Hindlimb muscle (tissue), 1 donor: ENCODE measurements at regions not wholly inside any gene's neighbourhood (a gene's known extent, or its start where the extent isn't known, plus 50 kb on each side); places are given as distances from the start of the nearest gene placed in this dataset.
A peak's percentile ranks its signal among the peaks of the same experiment; 100 is the strongest.
"Not testable (repeated sequence)": the region's sequence is repeated elsewhere in the genome, so short reads cannot be mapped to it uniquely, and the experiment has no call there.

Source experiments
- DNase-seq: peaks from one replicate; pipeline ENCODE4 v3.0.0-alpha.2; 2013

DNA sequence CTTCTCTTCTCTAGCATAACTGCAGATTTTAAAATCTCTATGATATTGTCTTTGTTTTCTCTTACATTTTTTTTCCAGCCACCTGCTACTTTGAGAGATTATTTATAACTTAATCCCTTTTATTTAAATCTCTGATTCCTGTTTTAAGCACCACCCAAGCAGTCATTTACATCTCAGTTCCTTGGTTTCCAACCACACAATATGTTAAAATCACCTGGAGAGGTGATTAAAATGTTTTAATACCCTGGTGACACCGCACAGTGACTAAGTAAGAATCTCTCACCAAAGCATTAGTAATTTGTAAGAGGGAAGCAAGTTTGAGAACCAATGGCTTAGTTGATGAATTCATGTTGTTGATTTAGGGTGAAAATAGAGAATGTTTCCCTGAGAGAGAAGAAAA is 849.8 kb downstream of the TMTC2 start:
- DNase-seq, result no peak

DNA sequence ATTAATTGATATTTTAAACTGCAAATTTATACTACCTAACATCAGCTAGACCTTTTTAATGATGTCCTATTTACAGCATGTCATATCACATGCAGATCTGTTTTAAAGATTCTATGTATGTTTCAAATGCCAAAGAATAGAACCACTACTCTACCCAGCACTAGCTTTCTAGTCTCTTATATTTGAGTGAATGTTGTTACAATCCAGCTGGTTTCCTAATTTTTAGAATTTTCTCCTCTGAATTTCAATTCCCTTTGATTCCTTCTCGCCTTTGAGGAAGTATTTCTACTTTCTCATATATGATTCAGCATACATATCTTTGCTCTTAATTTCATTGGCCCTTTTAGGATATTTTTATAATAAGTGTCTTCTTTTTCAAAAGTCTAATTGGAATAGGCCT is 841.9 kb downstream of the TMTC2 start:
- DNase-seq, result no peak

DNA sequence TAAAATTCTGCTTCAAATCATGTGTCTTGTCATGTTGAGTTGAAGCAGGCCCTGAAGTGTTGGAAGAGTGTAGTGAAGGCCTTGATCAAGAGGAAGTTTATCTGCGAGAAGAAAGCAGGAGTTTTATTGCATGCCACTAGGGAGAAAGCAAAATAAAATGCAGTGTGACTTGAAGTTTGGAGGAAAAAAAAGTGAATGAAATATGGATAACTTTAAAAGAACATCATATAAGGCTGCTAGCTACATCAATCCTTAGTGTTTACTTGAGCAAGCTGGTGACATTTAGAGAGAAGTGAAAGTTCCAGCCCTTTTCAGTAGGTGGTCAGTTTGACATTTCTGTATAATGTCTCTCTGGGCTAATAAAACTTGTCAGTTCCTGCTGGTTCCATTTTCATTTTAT is 841.1 kb downstream of the TMTC2 start:
- no peak for DNase-seq

DNA sequence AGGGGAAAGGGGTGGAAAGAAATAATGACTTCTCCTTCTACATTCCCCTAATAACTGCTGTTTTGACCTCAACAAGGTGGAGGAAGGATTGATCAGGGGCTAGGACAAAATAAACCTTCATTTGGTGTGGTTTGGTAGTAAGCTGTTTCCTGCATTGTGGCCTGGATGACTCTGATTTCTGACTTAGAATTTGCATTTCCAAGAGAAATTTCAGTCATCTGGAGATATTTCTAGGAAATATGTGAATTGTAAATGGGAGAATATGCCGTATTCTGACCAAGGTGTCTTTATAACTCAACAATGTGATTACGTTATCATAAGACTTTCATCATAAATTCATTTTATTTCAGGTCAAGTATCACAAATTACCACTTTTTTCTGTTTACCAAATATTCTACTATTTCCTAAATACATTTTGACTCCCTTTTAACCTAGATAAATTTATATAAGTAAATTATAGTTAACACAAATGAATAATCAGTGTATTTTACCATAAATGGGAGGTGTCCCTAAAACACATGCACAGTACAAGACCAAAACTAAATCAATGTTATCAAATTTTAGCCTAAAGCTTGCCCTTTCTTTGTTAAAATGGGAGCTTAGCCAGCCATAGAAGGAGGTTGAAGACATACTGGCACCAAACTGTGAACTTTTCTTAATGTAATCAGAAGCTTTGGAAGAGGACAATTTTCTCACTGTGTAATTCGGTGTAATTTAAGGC is 828.8 kb downstream of the TMTC2 start:
- no peak for DNase-seq

DNA sequence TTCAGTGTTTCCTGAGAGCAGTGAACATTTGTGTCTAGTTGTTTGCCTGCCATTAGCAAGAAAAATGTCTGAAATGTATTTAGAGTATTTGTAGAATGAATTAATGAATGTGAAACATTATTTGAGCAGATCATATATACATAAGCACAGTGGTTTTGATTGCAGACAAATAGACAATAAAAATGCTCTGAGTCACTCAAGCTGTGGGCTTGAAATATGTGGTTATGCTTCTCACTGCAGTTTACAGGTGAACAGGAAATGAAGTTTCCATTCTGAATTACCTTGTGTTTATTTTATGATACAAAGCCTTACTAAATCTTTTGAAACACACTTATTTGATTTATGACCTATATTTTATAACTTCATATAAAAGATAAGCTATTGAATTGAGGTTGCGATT is 827.7 kb downstream of the TMTC2 start:
- no peak for DNase-seq

DNA sequence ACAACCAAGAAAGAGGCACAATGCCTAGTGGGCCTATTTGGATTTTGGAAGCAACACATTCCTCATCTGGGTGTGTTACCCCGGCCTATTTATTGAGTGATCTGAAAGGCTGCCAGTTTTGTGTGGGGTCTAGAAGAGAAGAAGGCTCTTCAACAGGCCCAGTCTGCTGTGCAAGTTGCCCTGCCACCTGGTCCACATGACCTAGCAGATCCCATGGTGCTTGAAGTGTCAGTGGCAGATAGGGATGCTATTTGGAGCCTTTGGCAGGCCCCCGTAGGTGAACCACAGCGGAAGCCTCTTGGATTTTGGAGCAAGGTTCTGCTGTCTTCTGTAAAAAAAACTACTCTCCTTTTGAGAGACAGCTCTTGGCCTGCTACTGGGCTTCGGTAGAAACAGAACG is 820.1 kb downstream of the TMTC2 start:
- no peak for DNase-seq

DNA sequence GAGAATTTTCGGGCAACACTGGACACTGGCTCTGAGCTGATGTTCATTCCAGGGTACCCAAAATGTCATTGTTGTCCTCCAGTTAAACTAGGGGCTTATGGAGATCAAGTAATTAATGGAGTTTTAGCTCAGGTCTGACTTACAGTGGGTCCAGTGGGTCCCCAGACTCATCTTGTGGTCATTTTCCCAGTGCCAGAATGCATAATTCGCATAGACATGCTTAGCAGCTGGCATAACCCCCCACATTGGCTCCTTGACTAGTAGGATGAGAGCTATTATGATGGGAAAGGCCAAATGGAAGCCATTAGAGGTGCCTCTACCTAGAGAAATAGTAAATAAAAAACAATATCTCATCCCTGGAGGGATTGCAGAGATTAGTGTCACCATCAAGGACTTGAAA is 818.9 kb downstream of the TMTC2 start:
- no peak for DNase-seq

DNA sequence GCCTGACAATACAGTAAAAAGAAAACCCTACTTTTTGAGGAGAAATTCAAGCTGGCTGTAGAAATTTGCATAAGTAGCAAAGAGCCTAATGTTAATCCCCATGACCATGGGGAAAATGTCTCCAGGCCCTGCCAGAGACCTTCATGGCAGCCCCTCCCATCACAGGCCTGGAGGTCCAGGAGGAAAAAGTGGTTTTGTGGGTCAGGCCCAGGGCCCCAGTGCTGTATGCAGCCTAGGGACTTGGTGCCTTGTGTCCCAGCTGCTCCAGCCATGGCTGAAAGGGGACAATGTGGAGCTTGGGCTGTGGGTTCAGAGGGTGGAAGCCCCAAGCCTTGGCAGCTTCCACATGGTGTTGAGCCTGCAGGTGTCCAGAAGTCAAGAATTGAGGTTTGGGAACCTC is 813.2 kb downstream of the TMTC2 start:
- DNase-seq, result not testable (repeated sequence)

DNA sequence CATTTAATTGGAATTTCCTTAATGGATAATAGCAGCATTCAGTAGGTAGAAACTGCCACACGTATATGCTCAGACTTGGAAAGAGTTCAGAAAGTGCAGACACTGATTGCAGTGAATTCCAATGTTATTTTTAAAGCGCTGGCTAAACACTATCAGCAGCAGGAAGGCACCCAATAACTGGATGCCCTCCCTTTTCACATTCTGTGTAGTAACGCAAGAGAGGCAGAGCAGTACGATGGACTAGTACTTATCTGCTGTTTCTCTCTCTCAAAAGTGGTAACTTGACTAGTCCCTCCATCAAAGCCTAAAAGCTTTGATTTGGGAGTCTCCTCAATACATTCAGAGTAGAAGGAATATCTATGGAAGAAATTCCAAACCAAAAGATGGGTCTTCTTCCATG is 791.0 kb downstream of the TMTC2 start:
- no peak for DNase-seq

DNA sequence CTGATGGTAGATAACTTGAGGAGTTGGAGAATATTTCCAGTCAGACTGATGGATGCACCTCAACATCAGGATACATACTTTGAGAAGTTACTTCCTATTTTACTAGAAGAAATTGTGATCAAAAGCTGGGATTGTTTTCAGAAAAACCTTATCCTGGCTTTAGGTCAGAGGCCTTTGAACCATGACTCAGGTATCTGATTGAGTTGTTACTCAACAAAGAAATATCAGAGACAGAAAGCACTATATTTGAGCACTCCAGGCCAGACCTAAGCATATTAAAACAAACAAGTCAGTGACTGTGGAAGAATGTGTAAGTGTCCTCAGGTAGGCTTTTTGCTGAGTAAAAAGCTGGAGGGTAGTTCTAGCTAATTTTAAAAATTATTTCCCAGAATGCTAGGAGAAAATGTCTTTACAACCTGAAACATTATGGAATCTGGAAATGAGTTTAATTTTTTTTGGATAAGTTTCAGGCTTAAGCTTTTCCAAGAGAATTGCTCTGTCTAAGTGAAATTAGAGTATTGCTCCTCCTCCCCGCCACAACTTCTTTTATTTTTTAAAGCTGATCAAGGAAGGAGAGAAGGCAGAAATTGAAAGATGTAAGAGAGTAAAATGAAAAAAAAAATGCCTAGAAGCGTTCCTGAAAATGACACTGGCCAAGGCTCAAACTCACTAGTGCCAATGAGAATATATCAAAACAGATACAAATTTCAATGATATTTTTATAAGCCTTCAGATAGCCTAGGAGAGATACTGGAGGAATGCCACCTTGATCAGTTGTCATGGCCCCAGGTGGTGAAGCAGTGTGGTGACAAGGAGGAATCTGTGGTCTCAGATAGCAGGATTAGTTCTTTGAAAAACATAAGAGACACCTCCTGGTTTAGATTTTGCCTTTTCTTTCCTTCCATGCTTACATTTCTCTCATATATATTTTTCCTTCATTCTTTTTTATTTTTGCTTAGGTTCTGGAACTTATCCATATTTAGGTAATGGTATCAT is 790.3 kb downstream of the TMTC2 start:
- DNase-seq, result peak; percentile 26

DNA sequence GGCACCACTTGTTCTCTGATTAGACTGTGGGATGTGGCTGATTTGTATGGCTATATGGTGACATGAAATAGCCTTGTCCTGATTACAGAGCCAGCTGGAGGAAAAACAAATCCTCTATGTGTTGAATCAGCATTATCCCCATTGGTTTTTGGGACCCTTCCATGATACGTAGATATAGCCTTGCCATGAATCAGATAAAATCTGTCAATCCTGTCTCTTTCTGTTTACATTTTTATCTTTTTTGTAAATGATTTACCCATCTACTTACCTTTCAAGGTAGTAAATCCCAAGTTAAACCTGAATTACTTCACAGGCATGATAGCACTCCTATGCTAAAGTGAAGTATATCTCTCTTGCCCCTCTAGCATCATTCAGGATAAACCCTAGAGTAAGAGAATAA is 789.3 kb downstream of the TMTC2 start:
- DNase-seq, result no peak

DNA sequence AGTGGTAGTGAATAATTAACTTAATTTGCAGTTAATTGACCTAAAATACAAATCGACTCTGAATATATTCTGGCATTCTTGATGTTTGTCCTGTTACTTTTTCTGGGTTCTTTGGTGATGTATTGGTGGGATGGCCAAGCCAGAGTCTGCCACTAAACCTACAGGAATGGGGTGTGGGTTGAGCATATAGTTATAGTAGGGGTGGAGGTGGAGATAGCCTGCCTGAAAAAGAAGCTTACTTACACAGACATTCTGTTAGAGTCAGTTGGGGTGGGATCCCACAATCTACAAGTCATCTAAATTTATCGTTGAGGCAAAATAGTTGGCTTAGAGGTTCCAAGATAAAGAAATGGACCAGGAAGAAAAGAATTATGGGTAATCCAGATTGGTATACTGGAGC is 787.7 kb downstream of the TMTC2 start:
- DNase-seq, result no peak

DNA sequence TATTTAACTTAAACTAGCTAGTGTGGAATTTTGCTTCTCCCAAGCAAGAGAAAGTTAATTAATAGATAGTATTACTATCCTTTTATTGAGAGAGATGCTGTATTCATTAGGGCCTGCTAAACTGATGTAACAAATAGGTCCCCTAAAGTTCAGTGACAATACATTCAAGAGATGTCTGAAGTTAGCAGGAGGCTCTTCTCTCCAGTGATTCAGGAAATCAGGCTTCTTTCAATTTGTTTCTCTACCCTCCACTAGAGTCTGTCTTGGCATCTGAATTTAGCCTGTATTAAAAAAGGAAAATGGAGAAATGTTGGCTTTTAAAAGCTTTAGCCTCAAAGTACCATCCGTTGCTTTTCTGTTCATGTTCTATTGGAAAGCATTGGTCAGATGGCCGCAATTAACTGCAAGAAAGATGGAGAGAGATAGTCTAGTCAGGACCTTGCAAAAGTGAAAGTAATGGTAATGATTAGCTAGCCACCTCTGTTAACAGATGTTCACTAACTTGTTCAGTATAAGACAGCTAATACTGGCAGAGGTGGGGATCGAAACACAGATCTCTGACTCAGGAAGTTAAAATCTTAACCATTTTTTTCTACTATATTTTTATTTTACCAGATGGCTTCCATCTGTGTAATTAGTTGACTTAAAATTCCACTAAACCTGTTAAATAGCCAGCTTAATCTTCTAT is 786.8 kb downstream of the TMTC2 start:
- DNase-seq, result no peak

DNA sequence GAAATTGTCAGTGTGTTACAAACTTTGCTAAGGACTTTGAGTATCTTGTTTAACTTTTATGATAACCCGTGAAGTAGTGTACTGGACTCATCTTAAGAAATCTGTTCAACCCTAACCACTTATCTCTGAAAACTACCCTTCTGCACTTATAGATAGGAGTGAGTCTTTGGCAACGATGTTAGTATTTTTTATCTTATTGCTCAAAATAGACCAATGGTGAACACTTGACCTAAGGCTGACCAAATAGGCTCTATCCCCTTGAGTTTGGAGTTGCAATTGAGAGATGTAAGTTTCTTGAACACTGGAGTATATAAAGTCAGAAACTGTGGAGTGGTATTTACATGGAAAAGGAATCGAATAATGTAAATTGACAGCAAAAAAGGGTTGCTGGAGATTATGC is 786.1 kb downstream of the TMTC2 start:
- no peak for DNase-seq

DNA sequence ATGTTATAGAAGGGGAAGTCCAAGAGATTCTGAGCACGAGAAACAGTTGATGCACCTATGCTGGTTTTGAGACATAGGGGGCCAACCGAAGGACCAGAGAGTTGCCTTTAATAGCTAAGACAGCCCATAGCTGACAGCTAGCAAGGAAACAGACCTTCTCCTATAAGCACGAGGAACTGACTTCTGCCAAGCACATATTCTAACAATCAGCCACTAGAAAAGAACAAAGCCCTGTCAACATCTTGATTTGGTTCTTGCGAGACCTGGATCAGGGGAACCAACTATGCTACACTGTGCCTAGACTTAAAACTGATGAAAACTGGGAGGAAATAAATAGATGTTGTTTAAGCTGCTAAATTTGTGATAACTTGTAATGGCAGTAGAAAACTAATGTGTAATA is 785.6 kb downstream of the TMTC2 start:
- DNase-seq, result no peak

DNA sequence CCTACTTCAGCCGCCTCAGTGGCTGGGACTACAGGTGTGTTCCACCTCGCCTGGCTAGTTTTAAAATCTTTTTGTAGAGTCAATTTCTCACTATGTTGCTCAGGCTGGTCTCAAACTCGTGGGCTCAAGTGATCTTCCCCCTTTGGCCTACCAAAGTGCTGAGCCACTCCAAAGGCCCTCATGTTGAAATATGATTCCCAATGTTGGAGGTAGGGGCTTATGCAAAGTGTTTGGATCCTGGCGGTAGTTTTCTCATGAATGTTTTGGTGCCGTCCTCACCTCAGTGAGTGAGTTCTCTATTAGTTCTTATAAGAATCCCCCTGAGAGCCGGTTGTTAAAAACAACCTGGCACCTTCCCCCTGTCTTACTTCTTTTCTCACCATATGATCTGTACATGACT is 784.6 kb downstream of the TMTC2 start:
- no peak for DNase-seq

DNA sequence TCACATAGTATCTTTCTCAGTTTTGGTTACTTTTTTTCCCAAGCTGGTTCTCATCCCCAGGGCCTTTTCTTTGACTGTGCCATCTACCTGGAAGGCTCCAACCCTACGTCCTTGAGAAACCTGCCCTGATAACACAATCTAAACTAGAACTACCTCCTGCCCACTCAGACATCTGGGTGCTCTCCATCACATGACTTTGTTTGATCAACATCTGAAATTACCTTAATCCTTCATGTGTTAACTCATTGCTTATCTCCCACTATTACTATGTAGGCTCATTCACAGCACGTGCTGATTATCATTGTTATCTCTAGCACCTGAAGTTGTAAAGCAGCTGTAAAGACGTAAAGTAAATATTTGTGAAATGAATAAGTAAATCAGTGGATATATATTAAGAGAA is 784.0 kb downstream of the TMTC2 start:
- no peak for DNase-seq

DNA sequence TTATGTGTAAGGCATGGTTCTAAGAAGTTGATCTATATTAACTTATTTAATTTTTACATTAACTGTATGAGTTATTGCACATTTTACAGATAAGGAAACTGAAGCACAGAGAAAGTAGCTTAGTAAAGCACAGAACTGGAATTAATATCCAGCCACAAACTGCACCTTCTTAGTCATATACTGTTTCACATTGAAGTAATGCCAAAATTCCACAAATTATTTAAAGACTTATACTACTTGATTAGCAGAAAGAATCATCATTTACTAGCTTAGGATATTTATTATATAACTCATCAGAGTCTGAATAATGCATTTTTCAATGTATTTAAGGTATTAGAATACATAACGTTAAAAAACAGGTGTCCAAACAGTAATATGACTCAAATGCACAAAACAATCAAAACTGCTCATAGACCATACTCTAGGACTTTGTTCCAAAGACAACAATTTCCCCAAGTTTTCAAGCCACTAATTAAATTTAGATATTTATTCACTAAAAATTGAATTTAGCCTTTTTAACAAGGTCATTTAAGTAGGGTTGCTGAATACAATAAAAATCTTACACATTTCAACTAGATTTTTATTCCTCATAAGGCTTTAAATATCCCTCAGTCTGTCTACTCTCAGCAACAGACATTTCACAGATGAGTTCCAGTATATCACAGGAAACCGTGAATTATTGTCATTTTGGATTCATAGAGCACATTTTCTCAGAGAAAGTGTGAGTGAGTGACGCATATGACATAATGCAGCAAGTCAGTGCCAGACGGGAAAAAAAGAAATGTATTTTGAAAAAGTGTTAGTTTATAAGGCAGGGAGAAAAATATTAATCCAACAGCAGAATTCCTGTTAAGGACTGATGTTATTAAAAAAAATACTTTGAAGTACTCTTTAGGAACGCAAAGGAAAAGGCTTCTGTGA is 782.5 kb downstream of the TMTC2 start:
- no peak for DNase-seq

DNA sequence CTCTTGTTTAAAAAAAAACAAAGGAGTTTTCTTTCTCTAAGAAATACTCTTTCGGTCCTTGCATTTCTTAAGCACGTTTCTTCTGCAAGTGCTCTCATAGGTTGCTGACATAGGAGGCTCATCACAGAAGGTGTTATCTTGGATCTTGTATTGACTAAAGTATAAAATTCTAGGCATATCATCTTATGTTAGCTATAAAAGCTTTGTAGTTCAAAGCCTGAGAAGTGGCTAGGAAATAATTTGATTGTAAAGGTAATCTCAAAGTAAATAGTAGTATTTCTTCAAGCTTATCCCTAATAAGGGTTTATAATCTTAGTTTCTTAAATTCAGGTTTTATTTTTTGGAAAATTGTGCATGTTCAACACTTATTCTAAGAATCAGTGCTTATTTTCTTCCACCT is 778.9 kb downstream of the TMTC2 start:
- no peak for DNase-seq

DNA sequence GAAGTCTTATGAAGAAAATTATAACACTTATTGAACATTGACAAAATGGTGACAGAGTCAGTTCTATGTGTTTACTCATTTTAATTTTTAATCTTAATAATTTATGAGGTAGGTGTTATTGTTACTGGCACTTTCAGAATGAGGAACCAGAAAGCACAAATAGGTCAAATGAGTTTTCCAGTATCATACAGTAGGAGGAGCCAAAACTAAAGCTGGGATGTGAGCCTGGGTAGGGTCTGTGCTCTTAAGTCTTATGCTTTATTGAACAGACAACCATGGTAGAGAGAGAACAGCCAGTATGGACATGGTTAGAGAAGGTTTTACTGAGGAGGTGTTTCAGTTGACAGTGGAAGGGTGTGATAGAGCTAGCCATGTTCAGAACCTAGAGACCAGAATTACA is 775.7 kb downstream of the TMTC2 start:
- no peak for DNase-seq

DNA sequence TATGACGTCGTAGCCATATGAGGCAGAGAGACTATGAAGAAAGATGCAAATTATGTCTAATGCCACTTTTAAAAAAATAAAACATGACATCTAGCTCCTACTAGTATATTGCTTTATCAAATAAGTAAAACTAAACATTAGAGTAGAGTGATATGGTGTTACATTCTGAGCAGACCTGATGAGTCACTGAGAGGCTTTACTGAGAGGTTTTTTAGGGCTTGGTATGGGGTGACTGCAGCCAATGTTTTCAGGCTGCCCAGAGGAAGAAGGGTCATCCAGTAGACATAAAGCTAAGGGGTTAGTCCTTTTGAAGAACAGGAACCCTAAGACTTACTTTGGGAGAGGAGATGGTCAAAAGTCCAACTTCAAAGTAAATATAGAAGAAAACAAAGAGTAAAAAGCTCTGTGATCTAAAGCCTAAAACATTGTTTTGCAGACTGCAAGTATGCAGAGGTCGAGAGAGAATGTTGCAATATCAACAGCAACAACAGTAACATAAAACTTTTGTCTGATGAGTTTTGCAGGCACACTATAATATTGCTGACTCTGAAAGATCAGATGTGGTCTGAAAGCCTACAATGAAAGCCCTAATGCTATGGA is 774.7 kb downstream of the TMTC2 start:
- DNase-seq, result no peak

DNA sequence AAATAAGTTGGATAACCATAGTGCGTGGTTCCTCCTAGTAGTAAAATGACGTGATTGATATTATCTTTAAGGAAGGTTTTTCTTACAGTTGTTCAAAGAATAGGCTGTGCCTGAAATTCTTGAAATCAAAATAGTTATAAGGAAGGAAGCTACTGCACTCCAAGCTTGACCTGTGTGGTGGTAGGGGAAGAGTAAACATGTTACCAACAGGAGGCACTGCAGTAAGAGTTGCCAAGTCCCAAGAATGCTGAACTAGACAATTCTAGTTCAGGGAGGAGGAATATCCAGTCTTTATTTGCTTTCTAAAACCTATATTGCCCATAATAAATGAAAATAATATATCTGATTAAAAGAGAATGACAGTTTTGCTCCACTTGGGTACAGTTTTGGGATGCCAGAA is 764.5 kb downstream of the TMTC2 start:
- DNase-seq, result no peak
